ENCODE measurements at regions not wholly inside any gene's neighbourhood (a gene's known extent, or its start where the extent isn't known, plus 50 kb on each side); places are given as distances from the start of the nearest gene placed in this dataset.
A peak's percentile ranks its signal among the peaks of the same experiment; 100 is the strongest.
"Not testable (repeated sequence)": the region's sequence is repeated elsewhere in the genome, so short reads cannot be mapped to it uniquely, and the experiment has no call there.

GRCh38 chr17:13099926-13100325 lies 82.1 kb upstream of the ELAC2 start:
- no peak for DNase-seq (ENCODE audit: low read depth, low spot score)
- in situ Hi-C loops (cut with HindIII; ENCODE audit: low pct_unique_long_range_greater_than_20kb, low sequenced_read_pairs): no loop called here

GRCh38 chr17:13099089-13099735 lies 81.4 kb upstream of the ELAC2 start:
- no peak for DNase-seq (ENCODE audit: low read depth, low spot score)
- in situ Hi-C loops (cut with HindIII; ENCODE audit: low pct_unique_long_range_greater_than_20kb, low sequenced_read_pairs): no loop called here

- in situ Hi-C loops (cut with HindIII; ENCODE audit: low pct_unique_long_range_greater_than_20kb, low sequenced_read_pairs): no loop called here
- no peak for DNase-seq (ENCODE audit: low read depth, low spot score)
These were observed 78.5 kb upstream of the ELAC2 start for GRCh38 chr17:13096291-13096690.

GRCh38 chr17:13092010-13092409 lies 74.2 kb upstream of the ELAC2 start:
- DNase-seq (ENCODE audit: low read depth, low spot score); in situ Hi-C loops (cut with HindIII; ENCODE audit: low pct_unique_long_range_greater_than_20kb, low sequenced_read_pairs): not testable (repeated sequence)

- in situ Hi-C loops (cut with HindIII; ENCODE audit: low pct_unique_long_range_greater_than_20kb, low sequenced_read_pairs): no loop called here
- DNase-seq (ENCODE audit: low read depth, low spot score): no peak
These were observed 70.8 kb upstream of the ELAC2 start for GRCh38 chr17:13088666-13089065.

GRCh38 chr17:13087802-13088201 lies 70.0 kb upstream of the ELAC2 start:
- in situ Hi-C loops (cut with HindIII; ENCODE audit: low pct_unique_long_range_greater_than_20kb, low sequenced_read_pairs): no loop called here
- DNase-seq (ENCODE audit: low read depth, low spot score): peak; percentile 27

- in situ Hi-C loops (cut with HindIII; ENCODE audit: low pct_unique_long_range_greater_than_20kb, low sequenced_read_pairs): no loop called here
- no peak for DNase-seq (ENCODE audit: low read depth, low spot score)
These were observed 68.4 kb upstream of the ELAC2 start for GRCh38 chr17:13086142-13086769.

GRCh38 chr17:13085578-13085977 lies 67.8 kb upstream of the ELAC2 start:
- DNase-seq (ENCODE audit: low read depth, low spot score): no peak
- in situ Hi-C loops (cut with HindIII; ENCODE audit: low pct_unique_long_range_greater_than_20kb, low sequenced_read_pairs): no loop called here

- DNase-seq (ENCODE audit: low read depth, low spot score): no peak
- in situ Hi-C loops (cut with HindIII; ENCODE audit: low pct_unique_long_range_greater_than_20kb, low sequenced_read_pairs): no loop called here
These were observed 66.6 kb upstream of the ELAC2 start for GRCh38 chr17:13084420-13084819.

- DNase-seq (ENCODE audit: low read depth, low spot score): no peak
- in situ Hi-C loops (cut with HindIII; ENCODE audit: low pct_unique_long_range_greater_than_20kb, low sequenced_read_pairs): no loop called here
These were observed 61.0 kb upstream of the ELAC2 start for GRCh38 chr17:13078591-13079385.

- in situ Hi-C loops (cut with HindIII; ENCODE audit: low pct_unique_long_range_greater_than_20kb, low sequenced_read_pairs): no loop called here
- DNase-seq (ENCODE audit: low read depth, low spot score): peak; percentile 91
These were observed 59.1 kb upstream of the ELAC2 start for GRCh38 chr17:13076905-13077304.

GRCh38 chr17:13074026-13074425 lies 56.2 kb upstream of the ELAC2 start:
- in situ Hi-C loops (cut with HindIII; ENCODE audit: low pct_unique_long_range_greater_than_20kb, low sequenced_read_pairs): no loop called here

GRCh38 chr17:13073018-13073417 lies 55.2 kb upstream of the ELAC2 start:
- in situ Hi-C loops (cut with HindIII; ENCODE audit: low pct_unique_long_range_greater_than_20kb, low sequenced_read_pairs): no loop called here
- no peak for DNase-seq (ENCODE audit: low read depth, low spot score)

More at GRCh38 chr17:13074026-13074425, 56.2 kb upstream of the ELAC2 start:
- DNase-seq (ENCODE audit: low read depth, low spot score): peak; percentile 77

- in situ Hi-C loops (cut with HindIII; ENCODE audit: low pct_unique_long_range_greater_than_20kb, low sequenced_read_pairs): no loop called here
- no peak for DNase-seq (ENCODE audit: low read depth, low spot score)
These were observed 52.9 kb upstream of the ELAC2 start for GRCh38 chr17:13070732-13071131.

GRCh38 chr17:13067629-13068303 lies 49.9 kb upstream of the ELAC2 start:
- no peak for DNase-seq (ENCODE audit: low read depth, low spot score)
- in situ Hi-C loops (cut with HindIII; ENCODE audit: low pct_unique_long_range_greater_than_20kb, low sequenced_read_pairs): no loop called here

Measured in SK-MEL-5 (cell line).